ENCODE measurements at regions not wholly inside any gene's neighbourhood (a gene's known extent, or its start where the extent isn't known, plus 50 kb on each side); places are given as distances from the start of the nearest gene placed in this dataset.
"Not testable (repeated sequence)": the region's sequence is repeated elsewhere in the genome, so short reads cannot be mapped to it uniquely, and the experiment has no call there.

- not testable (repeated sequence) for H3K27me3 ChIP-seq (ENCODE audit: control insufficient read depth in 1 of 2, insufficient read depth in 2 of 2, low read length in 2 of 2); H3K9ac ChIP-seq (ENCODE audit: low read depth in 1 of 2, low read length in 2 of 2); H3K4me3 ChIP-seq (ENCODE audit: low read depth in 1 of 2, low read length in 2 of 2); H3K9me3 ChIP-seq (ENCODE audit: control insufficient read depth in 1 of 2, low read length in 2 of 2); H3K36me3 ChIP-seq (ENCODE audit: control insufficient read depth in 1 of 2, insufficient read depth in 2 of 2, low read length in 2 of 2); H3K27ac ChIP-seq (ENCODE audit: low read depth, low read length)
- H3K4me1 ChIP-seq (ENCODE audit: control insufficient read depth in 1 of 2, insufficient read depth in 2 of 2, low read length in 2 of 2): peaks cover 3 to 11% of the 10 kb centered on the region in 2 donors
Observed at GRCh38 chr15:96170616-96170978, 159.9 kb upstream of the NR2F2 start.

- H3K27ac ChIP-seq (ENCODE audit: low read depth, low read length): no peak overlapping the region
- no peaks in the 10 kb centered on the region for H3K36me3 ChIP-seq (ENCODE audit: control insufficient read depth in 1 of 2, insufficient read depth in 2 of 2, low read length in 2 of 2)
- no peaks in the 10 kb centered on the region for H3K9me3 ChIP-seq (ENCODE audit: control insufficient read depth in 1 of 2, low read length in 2 of 2)
- no peak overlapping the region for H3K9ac ChIP-seq (ENCODE audit: low read depth in 1 of 2, low read length in 2 of 2)
- H3K27me3 ChIP-seq (ENCODE audit: control insufficient read depth in 1 of 2, insufficient read depth in 2 of 2, low read length in 2 of 2): peaks cover 0 to 6% of the 10 kb centered on the region in 2 donors
- H3K4me3 ChIP-seq (ENCODE audit: low read depth in 1 of 2, low read length in 2 of 2): no peak overlapping the region
- H3K4me1 ChIP-seq (ENCODE audit: control insufficient read depth in 1 of 2, insufficient read depth in 2 of 2, low read length in 2 of 2): peaks cover 3 to 11% of the 10 kb centered on the region in 2 donors
Observed at GRCh38 chr15:96170979-96171739, 159.3 kb upstream of the NR2F2 start.

- H3K4me1 ChIP-seq (ENCODE audit: control insufficient read depth in 1 of 2, insufficient read depth in 2 of 2, low read length in 2 of 2): peaks cover 3 to 11% of the 10 kb centered on the region in 2 donors
- no peak overlapping the region for H3K4me3 ChIP-seq (ENCODE audit: low read depth in 1 of 2, low read length in 2 of 2)
- no peak overlapping the region for H3K27ac ChIP-seq (ENCODE audit: low read depth, low read length)
- peaks cover 0 to 6% of the 10 kb centered on the region in 2 donors for H3K27me3 ChIP-seq (ENCODE audit: control insufficient read depth in 1 of 2, insufficient read depth in 2 of 2, low read length in 2 of 2)
- no peaks in the 10 kb centered on the region for H3K36me3 ChIP-seq (ENCODE audit: control insufficient read depth in 1 of 2, insufficient read depth in 2 of 2, low read length in 2 of 2)
- H3K9me3 ChIP-seq (ENCODE audit: control insufficient read depth in 1 of 2, low read length in 2 of 2): no peaks in the 10 kb centered on the region
- H3K9ac ChIP-seq (ENCODE audit: low read depth in 1 of 2, low read length in 2 of 2): no peak overlapping the region
Observed at GRCh38 chr15:96171853-96172296, 158.6 kb upstream of the NR2F2 start.

GRCh38 chr15:96172417-96172816 lies 158.1 kb upstream of the NR2F2 start:
- Histone ChIP-seq H3K9me3 (ENCODE audit: control insufficient read depth in 1 of 2, low read length in 2 of 2) (no peaks in the 10 kb centered on the region), H3K4me1 (ENCODE audit: control insufficient read depth in 1 of 2, insufficient read depth in 2 of 2, low read length in 2 of 2) (peaks cover 3 to 11% of the 10 kb centered on the region in 2 donors), H3K4me3 (ENCODE audit: low read depth in 1 of 2, low read length in 2 of 2) (no peak overlapping the region), H3K36me3 (ENCODE audit: control insufficient read depth in 1 of 2, insufficient read depth in 2 of 2, low read length in 2 of 2) (no peaks in the 10 kb centered on the region), H3K27ac (ENCODE audit: low read depth, low read length) (no peak overlapping the region), H3K9ac (ENCODE audit: low read depth in 1 of 2, low read length in 2 of 2) (no peak overlapping the region), H3K27me3 (ENCODE audit: control insufficient read depth in 1 of 2, insufficient read depth in 2 of 2, low read length in 2 of 2) (peaks cover 0 to 6% of the 10 kb centered on the region in 2 donors)

- H3K27me3 ChIP-seq (ENCODE audit: control insufficient read depth in 1 of 2, insufficient read depth in 2 of 2, low read length in 2 of 2): peaks cover 0 to 4% of the 10 kb centered on the region in 2 donors
- no peaks in the 10 kb centered on the region for H3K9me3 ChIP-seq (ENCODE audit: control insufficient read depth in 1 of 2, low read length in 2 of 2)
- no peaks in the 10 kb centered on the region for H3K36me3 ChIP-seq (ENCODE audit: control insufficient read depth in 1 of 2, insufficient read depth in 2 of 2, low read length in 2 of 2)
- H3K9ac ChIP-seq (ENCODE audit: low read depth in 1 of 2, low read length in 2 of 2): no peak overlapping the region
- H3K4me3 ChIP-seq (ENCODE audit: low read depth in 1 of 2, low read length in 2 of 2): no peak overlapping the region
- H3K27ac ChIP-seq (ENCODE audit: low read depth, low read length): no peak overlapping the region
- H3K4me1 ChIP-seq (ENCODE audit: control insufficient read depth in 1 of 2, insufficient read depth in 2 of 2, low read length in 2 of 2): peaks cover 0 to 5% of the 10 kb centered on the region in 2 donors
Observed at GRCh38 chr15:96176831-96177230, 153.7 kb upstream of the NR2F2 start.

GRCh38 chr15:96177279-96177678 lies 153.2 kb upstream of the NR2F2 start:
- Histone ChIP-seq H3K27ac (ENCODE audit: low read depth, low read length) (no peak overlapping the region), H3K27me3 (ENCODE audit: control insufficient read depth in 1 of 2, insufficient read depth in 2 of 2, low read length in 2 of 2) (no peaks in the 10 kb centered on the region), H3K4me3 (ENCODE audit: low read depth in 1 of 2, low read length in 2 of 2) (no peak overlapping the region), H3K9me3 (ENCODE audit: control insufficient read depth in 1 of 2, low read length in 2 of 2) (no peaks in the 10 kb centered on the region), H3K9ac (ENCODE audit: low read depth in 1 of 2, low read length in 2 of 2) (no peak overlapping the region), H3K4me1 (ENCODE audit: control insufficient read depth in 1 of 2, insufficient read depth in 2 of 2, low read length in 2 of 2) (peaks cover 0 to under 1% of the 10 kb centered on the region in 2 donors), H3K36me3 (ENCODE audit: control insufficient read depth in 1 of 2, insufficient read depth in 2 of 2, low read length in 2 of 2) (no peaks in the 10 kb centered on the region)

GRCh38 chr15:96180087-96180748 lies 150.3 kb upstream of the NR2F2 start:
- Histone ChIP-seq H3K4me3 (ENCODE audit: low read depth in 1 of 2, low read length in 2 of 2) (no peak overlapping the region), H3K4me1 (ENCODE audit: control insufficient read depth in 1 of 2, insufficient read depth in 2 of 2, low read length in 2 of 2) (peaks cover 4 to 15% of the 10 kb centered on the region in 2 donors), H3K27ac (ENCODE audit: low read depth, low read length) (no peak overlapping the region), H3K9me3 (ENCODE audit: control insufficient read depth in 1 of 2, low read length in 2 of 2) (no peaks in the 10 kb centered on the region), H3K27me3 (ENCODE audit: control insufficient read depth in 1 of 2, insufficient read depth in 2 of 2, low read length in 2 of 2) (no peaks in the 10 kb centered on the region), H3K9ac (ENCODE audit: low read depth in 1 of 2, low read length in 2 of 2) (no peak overlapping the region), H3K36me3 (ENCODE audit: control insufficient read depth in 1 of 2, insufficient read depth in 2 of 2, low read length in 2 of 2) (no peaks in the 10 kb centered on the region)

- Histone ChIP-seq H3K27ac (ENCODE audit: low read depth, low read length) (no peak overlapping the region), H3K36me3 (ENCODE audit: control insufficient read depth in 1 of 2, insufficient read depth in 2 of 2, low read length in 2 of 2) (no peaks in the 10 kb centered on the region), H3K9ac (ENCODE audit: low read depth in 1 of 2, low read length in 2 of 2) (no peak overlapping the region), H3K4me1 (ENCODE audit: control insufficient read depth in 1 of 2, insufficient read depth in 2 of 2, low read length in 2 of 2) (peaks cover 4 to 19% of the 10 kb centered on the region in 2 donors), H3K9me3 (ENCODE audit: control insufficient read depth in 1 of 2, low read length in 2 of 2) (no peaks in the 10 kb centered on the region), H3K4me3 (ENCODE audit: low read depth in 1 of 2, low read length in 2 of 2) (no peak overlapping the region), H3K27me3 (ENCODE audit: control insufficient read depth in 1 of 2, insufficient read depth in 2 of 2, low read length in 2 of 2) (no peaks in the 10 kb centered on the region)
Observed at GRCh38 chr15:96181217-96181616, 149.3 kb upstream of the NR2F2 start.

- Histone ChIP-seq H3K27ac (ENCODE audit: low read depth, low read length) (no peak overlapping the region), H3K36me3 (ENCODE audit: control insufficient read depth in 1 of 2, insufficient read depth in 2 of 2, low read length in 2 of 2) (no peaks in the 10 kb centered on the region), H3K4me3 (ENCODE audit: low read depth in 1 of 2, low read length in 2 of 2) (no peak overlapping the region), H3K27me3 (ENCODE audit: control insufficient read depth in 1 of 2, insufficient read depth in 2 of 2, low read length in 2 of 2) (no peaks in the 10 kb centered on the region), H3K4me1 (ENCODE audit: control insufficient read depth in 1 of 2, insufficient read depth in 2 of 2, low read length in 2 of 2) (peaks cover 4 to 19% of the 10 kb centered on the region in 2 donors), H3K9me3 (ENCODE audit: control insufficient read depth in 1 of 2, low read length in 2 of 2) (no peaks in the 10 kb centered on the region), H3K9ac (ENCODE audit: low read depth in 1 of 2, low read length in 2 of 2) (no peak overlapping the region)
Observed at GRCh38 chr15:96181873-96182301, 148.6 kb upstream of the NR2F2 start.

GRCh38 chr15:96182736-96183513 lies 147.6 kb upstream of the NR2F2 start:
- Histone ChIP-seq H3K4me1 (ENCODE audit: control insufficient read depth in 1 of 2, insufficient read depth in 2 of 2, low read length in 2 of 2) (peaks cover 4 to 19% of the 10 kb centered on the region in 2 donors), H3K27ac (ENCODE audit: low read depth, low read length) (no peak overlapping the region), H3K9me3 (ENCODE audit: control insufficient read depth in 1 of 2, low read length in 2 of 2) (no peaks in the 10 kb centered on the region), H3K27me3 (ENCODE audit: control insufficient read depth in 1 of 2, insufficient read depth in 2 of 2, low read length in 2 of 2) (no peaks in the 10 kb centered on the region), H3K4me3 (ENCODE audit: low read depth in 1 of 2, low read length in 2 of 2) (no peak overlapping the region), H3K9ac (ENCODE audit: low read depth in 1 of 2, low read length in 2 of 2) (no peak overlapping the region), H3K36me3 (ENCODE audit: control insufficient read depth in 1 of 2, insufficient read depth in 2 of 2, low read length in 2 of 2) (no peaks in the 10 kb centered on the region)

Measured in duodenal mucosa (tissue), 2 donors.